Fibroblast of lung (primary cell): ENCODE measurements at regions not wholly inside any gene's neighbourhood (a gene's known extent, or its start where the extent isn't known, plus 50 kb on each side); places are given as distances from the start of the nearest gene placed in this dataset.

Experiments
- EZH2 ChIP-seq: IDR thresholded peaks from 2 replicates; pipeline ENCODE4 v1.5.1; 2012; ENCODE audit warnings: low read length, control low read depth, mild to moderate bottlenecking; ENCODE audit errors: missing control alignments
- TF ChIP-seq, protein P1 (sequence below), 2 donors: IDR thresholded peaks in 1 of 2; conservative IDR thresholded peaks in 1 of 2; 1 replicate in 1 of 2; 2 replicates in 1 of 2; pipeline ENCODE4 v1.5.1; 2011 to 2012; ENCODE audit warnings: low read length in 2 of 2, control low read depth in 1 of 2, inconsistent platforms in 1 of 2, low read depth in 1 of 2, mild to moderate bottlenecking in 1 of 2

DNA sequence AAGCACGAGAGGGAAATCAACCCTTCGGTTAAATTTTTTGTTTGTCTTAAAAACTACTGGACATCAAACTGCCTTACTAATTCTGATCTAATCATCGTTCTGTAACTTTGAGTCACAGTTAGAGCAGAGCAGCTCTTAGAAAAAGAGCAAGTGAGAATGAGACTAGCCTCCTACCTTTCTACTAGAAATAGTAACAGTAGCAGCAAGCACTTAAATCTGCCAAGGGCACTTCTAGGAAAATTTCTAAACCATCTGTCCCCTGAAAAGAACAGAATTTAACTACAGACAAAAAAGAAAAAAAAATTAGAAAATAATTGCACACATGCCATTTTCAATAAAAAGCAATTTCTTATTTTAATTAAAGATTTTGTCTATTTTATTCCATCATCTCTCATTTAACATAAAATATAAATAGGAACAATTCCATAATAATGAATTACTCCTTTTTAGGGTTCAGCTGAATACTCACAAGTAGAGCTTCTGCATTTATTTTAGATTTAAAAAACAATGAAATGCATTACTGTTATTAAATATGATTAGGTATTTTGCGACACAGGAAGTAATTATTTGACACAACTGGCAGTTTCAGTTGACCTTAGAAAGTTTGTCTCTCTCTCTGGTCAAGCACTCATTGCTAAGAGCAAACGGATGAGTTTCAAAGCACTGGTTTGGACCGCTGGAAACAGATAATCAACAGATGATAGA lies 250.8 kb upstream of the SOX9 start:
- TF ChIP-seq, protein P1, sequence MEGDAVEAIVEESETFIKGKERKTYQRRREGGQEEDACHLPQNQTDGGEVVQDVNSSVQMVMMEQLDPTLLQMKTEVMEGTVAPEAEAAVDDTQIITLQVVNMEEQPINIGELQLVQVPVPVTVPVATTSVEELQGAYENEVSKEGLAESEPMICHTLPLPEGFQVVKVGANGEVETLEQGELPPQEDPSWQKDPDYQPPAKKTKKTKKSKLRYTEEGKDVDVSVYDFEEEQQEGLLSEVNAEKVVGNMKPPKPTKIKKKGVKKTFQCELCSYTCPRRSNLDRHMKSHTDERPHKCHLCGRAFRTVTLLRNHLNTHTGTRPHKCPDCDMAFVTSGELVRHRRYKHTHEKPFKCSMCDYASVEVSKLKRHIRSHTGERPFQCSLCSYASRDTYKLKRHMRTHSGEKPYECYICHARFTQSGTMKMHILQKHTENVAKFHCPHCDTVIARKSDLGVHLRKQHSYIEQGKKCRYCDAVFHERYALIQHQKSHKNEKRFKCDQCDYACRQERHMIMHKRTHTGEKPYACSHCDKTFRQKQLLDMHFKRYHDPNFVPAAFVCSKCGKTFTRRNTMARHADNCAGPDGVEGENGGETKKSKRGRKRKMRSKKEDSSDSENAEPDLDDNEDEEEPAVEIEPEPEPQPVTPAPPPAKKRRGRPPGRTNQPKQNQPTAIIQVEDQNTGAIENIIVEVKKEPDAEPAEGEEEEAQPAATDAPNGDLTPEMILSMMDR (conservative IDR thresholded peaks at IDR 0.05 in 1 of 2, IDR thresholded peaks at IDR 0.05 in 1 of 2; ENCODE audit: low read depth in 1 of 2, low read length in 2 of 2), result no peak
- no peak for TF ChIP-seq EZH2
